Spleen (tissue), 7 donors: ENCODE measurements at regions not wholly inside any gene's neighbourhood (a gene's known extent, or its start where the extent isn't known, plus 50 kb on each side); places are given as distances from the start of the nearest gene placed in this dataset.

ENCODE experiments used
- POLR2A ChIP-seq, 3 donors: fragments of 450-650 bp; IDR thresholded peaks; one replicate each; pipeline ENCODE4 v1.5.1; 2017; ENCODE audit warnings: antibody characterized with exemption in 3 of 3, mild to moderate bottlenecking in 1 of 3
- POLR2AphosphoS5 ChIP-seq, 3 donors: sonication (generic); formaldehyde crosslinking; IDR thresholded peaks; one replicate each; pipeline ENCODE4 v1.5.1; 2017; ENCODE audit warnings: antibody characterized with exemption in 3 of 3
- TF ChIP-seq, protein P1 (sequence below), 11 experiments: fragments of 200-600 bp in 7 of 11; fragments of 450-650 bp in 4 of 11; sonication (generic) in 4 of 11; IDR thresholded peaks in 8 of 11; conservative IDR thresholded peaks in 3 of 11; 1 replicate in 7 of 11; 2 replicates in 4 of 11; pipeline versions ENCODE4 v1.4.0 to v1.8.0; 2016 to 2021; ENCODE audit warnings: antibody characterized with exemption in 11 of 11, inconsistent platforms in 4 of 11, mild to moderate bottlenecking in 1 of 11
- donor health status: DM: no; HTN: no; CAD: no; lungs with moderate emphysema.
- donor health status: DM: no; HTN: no; CAD: no.
- donor health status: DM: no; HTN: no; CAD: no.

GRCh38 chr1:60665311-60665710 is 417.1 kb upstream of the NFIA start:
- TF ChIP-seq POLR2A (IDR thresholded peaks at IDR 0.05) = no peak
- TF ChIP-seq, protein P1, sequence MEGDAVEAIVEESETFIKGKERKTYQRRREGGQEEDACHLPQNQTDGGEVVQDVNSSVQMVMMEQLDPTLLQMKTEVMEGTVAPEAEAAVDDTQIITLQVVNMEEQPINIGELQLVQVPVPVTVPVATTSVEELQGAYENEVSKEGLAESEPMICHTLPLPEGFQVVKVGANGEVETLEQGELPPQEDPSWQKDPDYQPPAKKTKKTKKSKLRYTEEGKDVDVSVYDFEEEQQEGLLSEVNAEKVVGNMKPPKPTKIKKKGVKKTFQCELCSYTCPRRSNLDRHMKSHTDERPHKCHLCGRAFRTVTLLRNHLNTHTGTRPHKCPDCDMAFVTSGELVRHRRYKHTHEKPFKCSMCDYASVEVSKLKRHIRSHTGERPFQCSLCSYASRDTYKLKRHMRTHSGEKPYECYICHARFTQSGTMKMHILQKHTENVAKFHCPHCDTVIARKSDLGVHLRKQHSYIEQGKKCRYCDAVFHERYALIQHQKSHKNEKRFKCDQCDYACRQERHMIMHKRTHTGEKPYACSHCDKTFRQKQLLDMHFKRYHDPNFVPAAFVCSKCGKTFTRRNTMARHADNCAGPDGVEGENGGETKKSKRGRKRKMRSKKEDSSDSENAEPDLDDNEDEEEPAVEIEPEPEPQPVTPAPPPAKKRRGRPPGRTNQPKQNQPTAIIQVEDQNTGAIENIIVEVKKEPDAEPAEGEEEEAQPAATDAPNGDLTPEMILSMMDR (IDR thresholded peaks at IDR 0.05 in 8 of 11, conservative IDR thresholded peaks at IDR 0.05 in 3 of 11) = no peak
- TF ChIP-seq POLR2AphosphoS5 (IDR thresholded peaks at IDR 0.05) = no peak
